Tibial artery (tissue), 4 donors: ENCODE measurements at regions not wholly inside any gene's neighbourhood (a gene's known extent, or its start where the extent isn't known, plus 50 kb on each side); places are given as distances from the start of the nearest gene placed in this dataset.

Experiments
- DNase-seq, 2 donors: peaks; one replicate each; pipeline ENCODE4 v3.0.0-alpha.2; 2019
- H3K27ac ChIP-seq, 2 donors: fragments of 200-600 bp; sonication (generic) in 1 of 2; 1 replicate in 1 of 2; 2 replicates in 1 of 2; pipeline ENCODE4 v1.5.1; 2018 to 2019; ENCODE audit warnings: mild to moderate bottlenecking in 1 of 2
- H3K27me3 ChIP-seq, 2 donors: fragments of 200-600 bp; sonication (generic) in 1 of 2; one replicate each; pipeline versions ENCODE4 v1.5.1 to v1.6.0; 2016 to 2019
- H3K36me3 ChIP-seq, 3 donors: fragments of 200-600 bp; sonication (generic) in 2 of 3; one replicate each; pipeline ENCODE4 v1.5.1; 2016 to 2019; ENCODE audit warnings: mild to moderate bottlenecking in 2 of 3
- H3K4me1 ChIP-seq, 4 donors: fragments of 200-600 bp; sonication (generic) in 2 of 4; 1 replicate in 3 of 4; 2 replicates in 1 of 4; pipeline ENCODE4 v1.5.1; 2016 to 2019
- H3K4me3 ChIP-seq, 2 donors: fragments of 200-600 bp; sonication (generic) in 1 of 2; 1 replicate in 1 of 2; 2 replicates in 1 of 2; pipeline ENCODE4 v1.5.1; 2018 to 2019; ENCODE audit warnings: mild to moderate bottlenecking in 2 of 2
- H3K9me3 ChIP-seq, 3 donors: fragments of 200-600 bp; sonication (generic) in 1 of 3; one replicate each; pipeline ENCODE4 v1.5.1; 2016 to 2019
- CTCF ChIP-seq, 2 experiments: fragments of 200-600 bp in 1 of 2; fragments of 450-650 bp in 1 of 2; IDR thresholded peaks; one replicate each; pipeline ENCODE4 v1.5.1; 2017 to 2019; ENCODE audit warnings: antibody characterized with exemption in 2 of 2, mild to moderate bottlenecking in 1 of 2, moderate library complexity in 1 of 2
- intact Hi-C: fragments of 100-400 bp; cut with DNase I; formaldehyde crosslinking; loops from one replicate; pipeline ENCODE4 v1.15.0; 2023; ENCODE audit warnings: low total_unique reads

- intact Hi-C loops: no loop called here
- no peaks in the 10 kb centered on the region for H3K9me3 ChIP-seq
- no peak overlapping the region for H3K4me3 ChIP-seq
- peaks cover 0 to 14% (median 0%) of the 10 kb centered on the region in 4 donors for H3K4me1 ChIP-seq
- no peaks in the 10 kb centered on the region for H3K36me3 ChIP-seq
- H3K27me3 ChIP-seq: no peaks in the 10 kb centered on the region
- no peak for DNase-seq
- no peak overlapping the region for H3K27ac ChIP-seq
- no peak for TF ChIP-seq CTCF (IDR thresholded peaks at IDR 0.05)
Measured at GRCh38 chr4:100312615-100313350, 122.5 kb upstream of the DDIT4L start.

- DNase-seq: no peak
- H3K27me3 ChIP-seq: no peaks in the 10 kb centered on the region
- H3K27ac ChIP-seq: no peak overlapping the region
- intact Hi-C loops: no loop called here
- H3K36me3 ChIP-seq: no peaks in the 10 kb centered on the region
- no peak overlapping the region for H3K4me3 ChIP-seq
- no peaks in the 10 kb centered on the region for H3K9me3 ChIP-seq
- H3K4me1 ChIP-seq: no peaks in the 10 kb centered on the region
- TF ChIP-seq CTCF (IDR thresholded peaks at IDR 0.05): no peak
Measured at GRCh38 chr4:100311181-100311580, 120.9 kb upstream of the DDIT4L start.

- no peak for TF ChIP-seq CTCF (IDR thresholded peaks at IDR 0.05)
- Histone ChIP-seq H3K27ac (no peak overlapping the region), H3K9me3 (no peaks in the 10 kb centered on the region), H3K27me3 (no peaks in the 10 kb centered on the region), H3K4me3 (no peak overlapping the region), H3K4me1 (peaks cover 0 to 16% (median 7%) of the 10 kb centered on the region in 4 donors), H3K36me3 (no peaks in the 10 kb centered on the region)
- no peak for DNase-seq
- intact Hi-C loops: no loop called here
Measured at GRCh38 chr4:100306018-100306417, 115.8 kb upstream of the DDIT4L start.

- Histone ChIP-seq H3K9me3 (no peaks in the 10 kb centered on the region), H3K27ac (peak overlapping the region in 1 of 2 donors; percentile 7), H3K4me3 (no peak overlapping the region), H3K36me3 (no peaks in the 10 kb centered on the region), H3K27me3 (no peaks in the 10 kb centered on the region), H3K4me1 (peaks cover 0 to 34% (median 14%) of the 10 kb centered on the region in 4 donors)
- no peak for DNase-seq
- intact Hi-C loops: no loop called here
- no peak for TF ChIP-seq CTCF (IDR thresholded peaks at IDR 0.05)
Measured at GRCh38 chr4:100302061-100303026, 112.1 kb upstream of the DDIT4L start.

GRCh38 chr4:100299046-100299840 is 109.0 kb upstream of the DDIT4L start:
- no peak for TF ChIP-seq CTCF (IDR thresholded peaks at IDR 0.05)
- DNase-seq: peak; percentile 27 to 66
- Histone ChIP-seq H3K9me3 (no peaks in the 10 kb centered on the region), H3K27me3 (no peaks in the 10 kb centered on the region), H3K4me3 (no peak overlapping the region), H3K4me1 (peaks cover 0 to 34% (median 14%) of the 10 kb centered on the region in 4 donors), H3K36me3 (no peaks in the 10 kb centered on the region), H3K27ac (peak overlapping the region; percentile 42 to 61)
- intact Hi-C loops: no loop called here
